ENCODE measurements at regions not wholly inside any gene's neighbourhood (a gene's known extent, or its start where the extent isn't known, plus 50 kb on each side); places are given as distances from the start of the nearest gene placed in this dataset.

DNA sequence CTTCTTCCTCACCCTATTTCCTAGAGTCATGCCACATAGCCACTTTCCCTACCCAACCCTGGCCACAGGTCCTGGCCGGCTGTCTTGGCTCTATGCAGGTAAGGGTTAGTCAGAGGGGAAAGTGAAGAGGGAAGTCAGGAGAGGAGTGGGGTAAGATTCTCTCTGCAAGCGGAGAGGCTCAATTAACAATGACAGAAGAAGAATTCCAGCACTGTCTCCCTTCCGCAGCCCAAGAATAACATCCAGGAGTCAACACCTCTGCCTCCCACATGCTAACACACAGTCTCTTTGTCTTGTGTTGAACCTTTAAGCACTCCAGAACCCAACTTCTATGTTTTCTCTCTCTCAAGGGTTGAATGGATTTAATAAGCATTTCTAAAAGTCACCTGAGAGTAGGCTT lies 235.1 kb upstream of the ANKRD55 start:
- H3K9ac ChIP-seq (ENCODE audit: control insufficient read depth, extremely low read depth, insufficient read depth, low read length): no peak overlapping the region
- H3K9me3 ChIP-seq (ENCODE audit: control insufficient read depth, low read depth, low read length): no peaks in the 10 kb centered on the region
- no peak overlapping the region for H3K4me3 ChIP-seq (ENCODE audit: control insufficient read depth in 2 of 3, extremely low read depth in 1 of 3, insufficient read depth in 2 of 3, low read depth in 1 of 3, low read length in 3 of 3)
- H3K4me2 ChIP-seq (ENCODE audit: control insufficient read depth, extremely low read depth, insufficient read depth, low read depth, low read length): no peak overlapping the region
- dilution Hi-C loops (cut with MboI; ENCODE audit: extremely low pct_ligation_motif_present, low sequenced_read_pairs): no loop called here
- no peaks in the 10 kb centered on the region for H3K27me3 ChIP-seq (ENCODE audit: control insufficient read depth, extremely low read depth, insufficient read depth, low read length)
- peaks cover 17% of the 10 kb centered on the region for H3K4me1 ChIP-seq (ENCODE audit: control insufficient read depth, extremely low read depth, insufficient read depth, low read length)
- no peaks in the 10 kb centered on the region for H3K36me3 ChIP-seq (ENCODE audit: control insufficient read depth in 2 of 2, extremely low read depth in 1 of 2, insufficient read depth in 2 of 2, low read length in 2 of 2)
- no peak overlapping the region for H2AFZ ChIP-seq (ENCODE audit: control insufficient read depth, low read length)
- H3K27ac ChIP-seq (ENCODE audit: control insufficient read depth, insufficient read depth, low read length): no peak overlapping the region
- H3K79me2 ChIP-seq (ENCODE audit: control insufficient read depth, insufficient read depth, low read length): no peaks in the 10 kb centered on the region
- no peaks in the 10 kb centered on the region for H3K9me1 ChIP-seq (ENCODE audit: control insufficient read depth, extremely low read depth, insufficient read depth, low read length)
- TF ChIP-seq EZH2 (IDR thresholded peaks at IDR 0.05; ENCODE audit: low read length): no peak
- TF ChIP-seq, protein P1, sequence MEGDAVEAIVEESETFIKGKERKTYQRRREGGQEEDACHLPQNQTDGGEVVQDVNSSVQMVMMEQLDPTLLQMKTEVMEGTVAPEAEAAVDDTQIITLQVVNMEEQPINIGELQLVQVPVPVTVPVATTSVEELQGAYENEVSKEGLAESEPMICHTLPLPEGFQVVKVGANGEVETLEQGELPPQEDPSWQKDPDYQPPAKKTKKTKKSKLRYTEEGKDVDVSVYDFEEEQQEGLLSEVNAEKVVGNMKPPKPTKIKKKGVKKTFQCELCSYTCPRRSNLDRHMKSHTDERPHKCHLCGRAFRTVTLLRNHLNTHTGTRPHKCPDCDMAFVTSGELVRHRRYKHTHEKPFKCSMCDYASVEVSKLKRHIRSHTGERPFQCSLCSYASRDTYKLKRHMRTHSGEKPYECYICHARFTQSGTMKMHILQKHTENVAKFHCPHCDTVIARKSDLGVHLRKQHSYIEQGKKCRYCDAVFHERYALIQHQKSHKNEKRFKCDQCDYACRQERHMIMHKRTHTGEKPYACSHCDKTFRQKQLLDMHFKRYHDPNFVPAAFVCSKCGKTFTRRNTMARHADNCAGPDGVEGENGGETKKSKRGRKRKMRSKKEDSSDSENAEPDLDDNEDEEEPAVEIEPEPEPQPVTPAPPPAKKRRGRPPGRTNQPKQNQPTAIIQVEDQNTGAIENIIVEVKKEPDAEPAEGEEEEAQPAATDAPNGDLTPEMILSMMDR (optimal IDR thresholded peaks at IDR 0.05 in 1 of 3, IDR thresholded peaks at IDR 0.05 in 1 of 3, conservative IDR thresholded peaks at IDR 0.05 in 1 of 3; ENCODE audit: extremely low read depth in 1 of 3, insufficient read depth in 2 of 3, low read length in 3 of 3): no peak
- FAIRE-seq (no peak), DNase-seq (ENCODE audit: low read depth, low spot score) (no peak)
- H4K20me1 ChIP-seq (ENCODE audit: control insufficient read depth, extremely low read depth, insufficient read depth, low read length): no peaks in the 10 kb centered on the region

DNA sequence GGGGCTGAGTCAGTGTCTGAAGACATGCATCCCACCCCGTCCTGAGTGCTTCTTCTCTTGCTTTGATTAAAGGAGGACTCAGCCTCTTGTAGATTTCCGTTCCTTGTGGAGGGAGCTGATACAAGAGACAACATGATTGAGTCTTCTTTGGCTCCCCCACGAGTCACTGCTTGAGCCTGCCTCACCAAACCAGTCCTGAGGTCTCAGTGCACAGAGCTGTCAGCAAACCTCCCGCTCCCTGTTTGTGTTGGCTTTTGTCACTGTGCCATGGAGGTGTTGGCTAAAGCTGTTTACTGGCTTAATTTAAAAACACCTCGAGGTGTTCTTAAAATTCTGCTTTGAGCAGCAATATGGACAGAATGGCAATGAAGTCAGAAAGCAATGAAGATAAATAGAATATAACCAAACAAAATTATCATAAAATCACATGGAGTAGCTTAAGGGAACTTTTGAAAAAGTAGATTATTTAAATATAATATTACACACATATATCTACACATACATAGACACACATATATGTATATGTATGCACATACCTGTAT lies 234.1 kb upstream of the ANKRD55 start:
- peaks cover 17% of the 10 kb centered on the region for H3K4me1 ChIP-seq (ENCODE audit: control insufficient read depth, extremely low read depth, insufficient read depth, low read length)
- H3K4me3 ChIP-seq (ENCODE audit: control insufficient read depth in 2 of 3, extremely low read depth in 1 of 3, insufficient read depth in 2 of 3, low read depth in 1 of 3, low read length in 3 of 3): no peak overlapping the region
- no peaks in the 10 kb centered on the region for H3K79me2 ChIP-seq (ENCODE audit: control insufficient read depth, insufficient read depth, low read length)
- dilution Hi-C loops (cut with MboI; ENCODE audit: extremely low pct_ligation_motif_present, low sequenced_read_pairs): no loop called here
- no peak for DNase-seq (ENCODE audit: low read depth, low spot score)
- H3K9me3 ChIP-seq (ENCODE audit: control insufficient read depth, low read depth, low read length): no peaks in the 10 kb centered on the region
- no peaks in the 10 kb centered on the region for H3K27me3 ChIP-seq (ENCODE audit: control insufficient read depth, extremely low read depth, insufficient read depth, low read length)
- peak; percentile 82 for FAIRE-seq
- H3K9me1 ChIP-seq (ENCODE audit: control insufficient read depth, extremely low read depth, insufficient read depth, low read length): no peaks in the 10 kb centered on the region
- no peaks in the 10 kb centered on the region for H4K20me1 ChIP-seq (ENCODE audit: control insufficient read depth, extremely low read depth, insufficient read depth, low read length)
- no peak overlapping the region for H3K9ac ChIP-seq (ENCODE audit: control insufficient read depth, extremely low read depth, insufficient read depth, low read length)
- no peaks in the 10 kb centered on the region for H3K36me3 ChIP-seq (ENCODE audit: control insufficient read depth in 2 of 2, extremely low read depth in 1 of 2, insufficient read depth in 2 of 2, low read length in 2 of 2)
- H2AFZ ChIP-seq (ENCODE audit: control insufficient read depth, low read length): peak overlapping the region; percentile 65
- TF ChIP-seq, protein P1 (optimal IDR thresholded peaks at IDR 0.05 in 1 of 3, IDR thresholded peaks at IDR 0.05 in 1 of 3, conservative IDR thresholded peaks at IDR 0.05 in 1 of 3; ENCODE audit: extremely low read depth in 1 of 3, insufficient read depth in 2 of 3, low read length in 3 of 3): peak in 2 of 3 experiments; percentile 4 to 41
- TF ChIP-seq EZH2 (IDR thresholded peaks at IDR 0.05; ENCODE audit: low read length): no peak
- peak overlapping the region; percentile 33 for H3K4me2 ChIP-seq (ENCODE audit: control insufficient read depth, extremely low read depth, insufficient read depth, low read depth, low read length)
- no peak overlapping the region for H3K27ac ChIP-seq (ENCODE audit: control insufficient read depth, insufficient read depth, low read length)
